Small intestine (tissue), 7 donors: ENCODE measurements at regions not wholly inside any gene's neighbourhood (a gene's known extent, or its start where the extent isn't known, plus 50 kb on each side); places are given as distances from the start of the nearest gene placed in this dataset.

Experiments used
- DNase-seq, 2 donors: peaks; one replicate each; pipeline versions ENCODE4 v3.0.0 to v3.0.0-alpha.2; 2013
- FAIRE-seq: peaks from 2 replicates; lab custom pipeline; 2012; peaks lifted over from hg19 to GRCh38; lab: Jason Lieb, UNC
- H3K27ac ChIP-seq, 3 donors: one replicate each; pipeline ENCODE4 v1.5.1; 2013; ENCODE audit warnings: low read length in 2 of 3, mild to moderate bottlenecking in 2 of 3, control low read depth in 1 of 3, inconsistent platforms in 1 of 3, low read depth in 1 of 3, moderate library complexity in 1 of 3
- H3K27me3 ChIP-seq, 3 donors: one replicate each; pipeline ENCODE4 v1.6.1; 2013; ENCODE audit warnings: low read length in 3 of 3, inconsistent platforms in 1 of 3; ENCODE audit not compliant: control insufficient read depth in 3 of 3, insufficient read depth in 3 of 3
- H3K36me3 ChIP-seq, 3 donors: one replicate each; pipeline ENCODE4 v1.6.1; 2013; ENCODE audit warnings: low read length in 3 of 3, inconsistent platforms in 1 of 3, low read depth in 1 of 3, mild to moderate bottlenecking in 1 of 3, moderate library complexity in 1 of 3; ENCODE audit not compliant: control insufficient read depth in 3 of 3, insufficient read depth in 2 of 3
- H3K4me1 ChIP-seq, 3 donors: one replicate each; pipeline ENCODE4 v1.6.1; 2013; ENCODE audit warnings: low read length in 2 of 3, inconsistent platforms in 1 of 3, low read depth in 1 of 3, mild to moderate bottlenecking in 1 of 3, moderate library complexity in 1 of 3; ENCODE audit not compliant: control insufficient read depth in 3 of 3, insufficient read depth in 2 of 3
- H3K4me3 ChIP-seq, 3 donors: one replicate each; pipeline ENCODE4 v1.5.1; 2013; ENCODE audit warnings: low read length in 3 of 3, control low read depth in 1 of 3, inconsistent platforms in 1 of 3, low read depth in 1 of 3, mild to moderate bottlenecking in 1 of 3, moderate library complexity in 1 of 3
- H3K9me3 ChIP-seq, 2 donors: one replicate each; pipeline ENCODE4 v1.6.1; 2013; ENCODE audit warnings: low read depth in 1 of 2, low read length in 1 of 2; ENCODE audit not compliant: control insufficient read depth in 2 of 2, insufficient read depth in 1 of 2
- WGBS, 3 donors: extraction: QIAGEN DNeasy Blood & Tissue Kit; methylation state at CpG; one replicate each; pipeline ENCODE4 v1.1.7; 2013; 5-methylcytosine and 5-hydroxymethylcytosine counted together
- donor health status: healthy with polysubstance abuse.
- donor health status: control.
- donor health status: control.
- donor health status: Bipolar disorder and iron deficiency.
- donor health status: healthy.

- Histone ChIP-seq H3K27me3 (no peaks in the 10 kb centered on the region), H3K27ac (no peak overlapping the region), H3K36me3 (no peaks in the 10 kb centered on the region), H3K4me3 (no peak overlapping the region), H3K9me3 (no peaks in the 10 kb centered on the region), H3K4me1 (no peaks in the 10 kb centered on the region)
- DNase-seq (no peak), FAIRE-seq (no peak)
- 95 to 97% (median 96%) methylated on average over 4 of the region's 4 CpGs for whole genome bisulfite sequencing, 3 donors
These were observed 262.5 kb downstream of the RHOU start for GRCh38 chr1:228997721-228998144.

- no peak overlapping the region for H3K4me3 ChIP-seq
- no peaks in the 10 kb centered on the region for H3K27me3 ChIP-seq
- DNase-seq (no peak), FAIRE-seq (no peak)
- no peaks in the 10 kb centered on the region for H3K4me1 ChIP-seq
- 74 to 89% (median 79%) methylated on average over 6 of the region's 6 CpGs for WGBS, 3 donors
- no peaks in the 10 kb centered on the region for H3K9me3 ChIP-seq
- no peaks in the 10 kb centered on the region for H3K36me3 ChIP-seq
- no peak overlapping the region for H3K27ac ChIP-seq
These were observed 262.9 kb downstream of the RHOU start for GRCh38 chr1:228998179-228998578.

DNA sequence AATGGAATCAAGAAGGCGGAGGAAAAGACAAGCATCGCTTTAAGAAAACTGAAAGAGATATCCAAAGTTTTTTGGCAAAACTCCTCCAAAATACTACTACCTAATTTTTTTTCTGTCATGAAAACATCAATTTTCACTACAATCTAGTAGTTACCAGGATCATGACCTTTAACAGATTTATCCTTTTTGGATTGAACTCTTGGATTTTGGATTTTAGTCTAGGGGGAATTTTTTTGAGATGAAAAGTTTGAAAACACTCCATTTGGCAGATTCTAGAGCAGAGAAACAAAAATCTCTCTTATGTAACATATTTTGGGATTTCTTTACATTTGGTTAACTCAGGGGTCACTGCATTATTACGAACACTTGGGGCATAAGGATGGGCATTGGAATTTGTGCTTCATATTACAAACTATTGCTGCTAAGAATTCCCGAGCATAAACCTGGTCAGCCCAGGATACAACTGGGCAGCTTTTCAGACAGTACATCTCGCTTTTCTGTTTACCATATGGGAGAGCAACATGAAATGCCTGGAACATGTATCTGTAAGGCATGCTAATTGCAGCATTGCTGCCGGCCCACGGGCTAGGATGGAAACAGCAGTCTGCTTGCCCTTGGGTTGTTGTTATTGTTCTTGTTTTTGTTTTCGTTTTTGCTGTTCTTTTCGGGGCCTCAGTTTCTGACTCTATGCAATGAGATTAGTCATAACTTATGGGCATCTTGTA is 264.3 kb downstream of the RHOU start:
- Histone ChIP-seq H3K4me1 (no peaks in the 10 kb centered on the region), H3K9me3 (no peaks in the 10 kb centered on the region), H3K27ac (no peak overlapping the region), H3K4me3 (no peak overlapping the region), H3K36me3 (no peaks in the 10 kb centered on the region), H3K27me3 (no peaks in the 10 kb centered on the region)
- DNase-seq = no peak
- no peak for FAIRE-seq
- 85 to 93% (median 88%) methylated on average over 9 of the region's 9 CpGs for WGBS, 3 donors

GRCh38 chr1:229000187-229000586 is 264.9 kb downstream of the RHOU start:
- Histone ChIP-seq H3K36me3 (no peaks in the 10 kb centered on the region), H3K27me3 (no peaks in the 10 kb centered on the region), H3K4me3 (no peak overlapping the region), H3K9me3 (no peaks in the 10 kb centered on the region), H3K4me1 (no peaks in the 10 kb centered on the region), H3K27ac (no peak overlapping the region)
- FAIRE-seq (no peak), DNase-seq (no peak)
- WGBS, 3 donors = 96 to 97% (median 97%) methylated on average over 8 of the region's 8 CpGs

DNA sequence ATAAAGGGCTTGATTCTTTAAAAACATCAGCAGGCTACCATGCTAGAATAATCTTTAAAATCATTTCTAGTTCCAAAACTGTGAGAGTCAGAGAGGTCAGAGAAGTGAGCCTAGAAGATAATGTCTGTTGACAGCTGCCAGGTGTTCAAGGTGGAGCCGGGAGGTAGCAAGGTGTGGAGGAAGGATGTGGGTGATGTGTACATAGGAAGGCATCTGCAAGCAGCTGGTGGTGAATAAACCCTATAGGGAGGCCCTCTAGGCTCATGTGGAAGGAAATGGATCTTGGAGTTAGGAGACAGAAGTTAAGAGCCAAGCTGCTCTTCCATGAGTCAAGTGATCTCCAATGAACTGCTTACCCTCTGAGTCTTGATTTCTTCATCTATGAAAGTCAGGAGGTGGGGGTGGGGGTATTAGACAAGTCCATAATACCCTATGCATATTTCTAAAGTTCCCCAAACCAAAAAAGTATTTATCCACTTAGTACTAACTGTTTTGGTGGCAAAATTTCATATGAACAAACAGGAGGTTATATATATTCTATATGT is 266.3 kb downstream of the RHOU start:
- Histone ChIP-seq H3K4me1 (no peaks in the 10 kb centered on the region), H3K27ac (no peak overlapping the region), H3K4me3 (no peak overlapping the region), H3K9me3 (no peaks in the 10 kb centered on the region), H3K36me3 (no peaks in the 10 kb centered on the region), H3K27me3 (no peaks in the 10 kb centered on the region)
- 9 to 25% (median 14%) methylated on average over 1 of the region's 1 CpG for WGBS, 3 donors
- FAIRE-seq = no peak
- DNase-seq = peak in 1 of 2 donors; percentile 28

GRCh38 chr1:229002037-229002436 is 266.8 kb downstream of the RHOU start:
- Histone ChIP-seq H3K4me3 (no peak overlapping the region), H3K27me3 (no peaks in the 10 kb centered on the region), H3K36me3 (no peaks in the 10 kb centered on the region), H3K27ac (no peak overlapping the region), H3K4me1 (no peaks in the 10 kb centered on the region), H3K9me3 (no peaks in the 10 kb centered on the region)
- no peak for DNase-seq
- WGBS, 3 donors = 94 to 96% (median 95%) methylated on average over 3 of the region's 3 CpGs
- FAIRE-seq = no peak

GRCh38 chr1:229002451-229002960 is 267.2 kb downstream of the RHOU start:
- DNase-seq = no peak
- Histone ChIP-seq H3K27me3 (no peaks in the 10 kb centered on the region), H3K27ac (no peak overlapping the region), H3K4me3 (no peak overlapping the region), H3K4me1 (no peaks in the 10 kb centered on the region), H3K9me3 (no peaks in the 10 kb centered on the region), H3K36me3 (no peaks in the 10 kb centered on the region)
- no peak for FAIRE-seq
- WGBS, 3 donors = 89 to 92% (median 90%) methylated on average over 4 of the region's 4 CpGs

- no peaks in the 10 kb centered on the region for H3K9me3 ChIP-seq
- no peak overlapping the region for H3K4me3 ChIP-seq
- WGBS, 3 donors = 81 to 92% (median 89%) methylated on average over 17 of the region's 17 CpGs
- no peaks in the 10 kb centered on the region for H3K4me1 ChIP-seq
- no peak for DNase-seq
- no peaks in the 10 kb centered on the region for H3K36me3 ChIP-seq
- no peaks in the 10 kb centered on the region for H3K27me3 ChIP-seq
- H3K27ac ChIP-seq = no peak overlapping the region
- no peak for FAIRE-seq
These were observed 267.5 kb upstream of the RAB4A start for GRCh38 chr1:229003233-229004031.
